ENCODE measurements at regions not wholly inside any gene's neighbourhood (a gene's known extent, or its start where the extent isn't known, plus 50 kb on each side); places are given as distances from the start of the nearest gene placed in this dataset.

- no peak for DNase-seq
These were observed 56.0 kb upstream of the CTTNBP2 start for GRCh38 chr7:117929237-117929636.

- DNase-seq, result no peak
These were observed 58.1 kb upstream of the CTTNBP2 start for GRCh38 chr7:117931314-117931713.

- no peak for DNase-seq
These were observed 64.0 kb upstream of the CTTNBP2 start for GRCh38 chr7:117937049-117937752.

- DNase-seq, result no peak
These were observed 64.7 kb upstream of the CTTNBP2 start for GRCh38 chr7:117937753-117938483.

GRCh38 chr7:117941138-117941810, 68.0 kb upstream of the CTTNBP2 start:
- no peak for DNase-seq

- no peak for DNase-seq
These were observed 69.5 kb upstream of the CTTNBP2 start for GRCh38 chr7:117942780-117943179.

- no peak for DNase-seq
These were observed 71.6 kb upstream of the CTTNBP2 start for GRCh38 chr7:117944886-117945285.

- DNase-seq, result no peak
These were observed 73.0 kb upstream of the CTTNBP2 start for GRCh38 chr7:117946151-117946633.

GRCh38 chr7:117949232-117949631, 76.0 kb upstream of the CTTNBP2 start:
- DNase-seq, result no peak

GRCh38 chr7:117950601-117951260, 77.5 kb upstream of the CTTNBP2 start:
- no peak for DNase-seq

- no peak for DNase-seq
These were observed 78.0 kb upstream of the CTTNBP2 start for GRCh38 chr7:117951285-117951684.

- DNase-seq, result no peak
These were observed 78.5 kb upstream of the CTTNBP2 start for GRCh38 chr7:117951691-117952280.

GRCh38 chr7:117955046-117955445, 81.8 kb upstream of the CTTNBP2 start:
- DNase-seq, result no peak

- no peak for DNase-seq
These were observed 87.1 kb upstream of the CTTNBP2 start for GRCh38 chr7:117960351-117960750.

- DNase-seq, result no peak
These were observed 88.0 kb upstream of the CTTNBP2 start for GRCh38 chr7:117961235-117961634.

- DNase-seq, result no peak
These were observed 89.2 kb upstream of the CTTNBP2 start for GRCh38 chr7:117962366-117962994.

GRCh38 chr7:117963264-117964197, 90.3 kb upstream of the CTTNBP2 start:
- DNase-seq, result no peak

GRCh38 chr7:117970801-117971200, 97.6 kb upstream of the CTTNBP2 start:
- DNase-seq, result no peak

GRCh38 chr7:117971556-117972244, 98.5 kb upstream of the CTTNBP2 start:
- DNase-seq, result no peak

GRCh38 chr7:117972606-117973005, 99.4 kb upstream of the CTTNBP2 start:
- DNase-seq, result no peak
